Left kidney (tissue), 1 donor: ENCODE measurements at regions not wholly inside any gene's neighbourhood (a gene's known extent, or its start where the extent isn't known, plus 50 kb on each side); places are given as distances from the start of the nearest gene placed in this dataset.

Source experiments
- DNase-seq: peaks from one replicate; pipeline ENCODE4 v3.0.0-alpha.2; 2013

- no peak for DNase-seq
Measured at GRCh38 chr12:20264608-20265114, 103.7 kb upstream of the PDE3A start.

GRCh38 chr12:20268121-20268732 is 100.1 kb upstream of the PDE3A start:
- no peak for DNase-seq

GRCh38 chr12:20268771-20269170 is 99.6 kb upstream of the PDE3A start:
- no peak for DNase-seq

DNA sequence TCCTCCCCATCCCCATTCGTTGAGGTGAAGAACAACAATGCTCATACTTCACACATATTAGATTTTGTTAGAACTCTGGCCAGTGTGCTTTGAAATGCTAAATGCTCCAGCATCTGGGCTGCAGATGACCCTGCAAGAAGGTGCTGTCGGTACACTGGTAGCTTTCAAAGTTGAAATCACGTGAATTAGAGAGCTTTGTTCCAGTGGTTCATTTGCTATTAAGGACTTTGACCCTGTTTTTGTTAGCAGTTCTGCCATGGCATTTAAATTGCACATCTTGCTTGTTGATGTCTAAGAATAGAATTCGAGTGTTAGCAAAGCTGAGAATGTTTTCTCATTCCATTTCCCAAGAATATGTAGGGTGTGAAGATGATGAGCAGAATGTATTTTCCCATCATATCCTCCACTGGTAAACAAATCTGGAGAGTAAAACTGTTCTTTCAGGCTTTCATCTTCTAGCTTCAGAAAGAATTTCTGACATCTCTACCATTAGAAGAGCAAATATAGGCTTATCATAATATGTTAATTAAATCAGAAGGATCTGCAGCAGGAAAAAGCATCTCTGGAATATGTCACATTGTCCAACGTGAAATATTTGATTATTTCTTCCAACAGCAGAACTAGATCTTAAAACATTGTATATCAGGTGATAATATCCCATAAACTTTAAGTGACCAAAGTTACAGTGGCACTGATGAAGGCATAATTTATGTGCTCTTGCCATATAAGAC is 98.8 kb upstream of the PDE3A start:
- DNase-seq, result no peak

DNA sequence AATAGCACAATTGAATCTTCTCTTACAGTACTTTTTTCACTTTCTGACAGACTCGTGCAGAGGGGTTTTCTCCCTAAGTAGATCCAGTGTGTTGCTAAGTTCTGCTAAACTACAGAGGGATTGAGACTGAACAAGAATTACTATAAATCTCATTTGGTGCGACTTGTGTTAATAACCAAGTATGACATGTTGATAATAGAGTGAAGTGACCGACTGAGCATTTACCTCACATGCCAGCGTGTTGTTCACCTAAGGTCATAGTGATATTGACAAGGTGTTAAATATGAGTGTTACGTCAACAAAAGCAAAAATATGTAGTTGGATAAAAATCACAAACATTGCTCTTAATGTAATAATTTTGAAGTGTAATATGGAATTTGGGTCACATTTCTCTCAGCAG is 97.8 kb upstream of the PDE3A start:
- DNase-seq, result no peak

- no peak for DNase-seq
Measured at GRCh38 chr12:20272161-20272560, 96.2 kb upstream of the PDE3A start.

GRCh38 chr12:20272801-20273200 is 95.5 kb upstream of the PDE3A start:
- DNase-seq, result no peak

DNA sequence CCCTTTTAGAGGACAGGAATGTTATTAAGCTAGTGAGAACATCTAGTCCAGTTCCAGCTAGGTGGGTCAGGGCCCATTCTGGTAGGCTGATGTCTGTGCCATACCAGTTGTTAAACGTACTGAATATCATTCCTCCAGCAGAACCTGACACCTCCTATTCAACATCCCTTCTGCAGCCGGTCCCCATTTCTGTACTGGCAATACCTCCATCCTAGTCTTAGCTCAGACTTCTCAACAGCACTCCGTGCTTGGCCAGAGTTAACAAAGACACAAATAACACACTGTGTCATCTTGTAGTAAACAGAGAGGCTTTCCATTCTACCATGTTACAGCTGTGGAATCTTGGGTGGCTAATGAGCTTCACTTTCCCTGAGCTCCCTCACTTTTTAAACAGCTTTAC is 94.3 kb upstream of the PDE3A start:
- no peak for DNase-seq

- no peak for DNase-seq
Measured at GRCh38 chr12:20278276-20278675, 90.1 kb upstream of the PDE3A start.

DNA sequence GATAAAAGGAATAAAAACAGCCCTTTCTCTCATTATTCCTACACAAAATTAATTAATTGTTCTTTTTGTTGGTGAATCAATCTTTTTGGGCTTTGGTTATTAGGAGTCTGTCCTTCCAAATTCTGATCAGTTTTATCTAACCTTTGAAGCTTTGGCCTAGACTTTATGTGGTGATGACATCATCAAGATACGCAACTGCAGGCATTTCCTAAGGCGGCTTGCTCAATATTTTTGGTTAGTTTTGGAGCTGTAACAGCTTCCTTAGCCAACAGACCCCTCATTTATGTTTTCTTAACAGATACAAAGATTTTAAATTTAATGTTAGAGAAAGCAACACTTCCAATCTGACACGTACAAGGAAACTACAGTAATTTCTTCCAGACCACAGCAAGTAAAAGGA is 87.8 kb upstream of the PDE3A start:
- DNase-seq, result no peak

DNA sequence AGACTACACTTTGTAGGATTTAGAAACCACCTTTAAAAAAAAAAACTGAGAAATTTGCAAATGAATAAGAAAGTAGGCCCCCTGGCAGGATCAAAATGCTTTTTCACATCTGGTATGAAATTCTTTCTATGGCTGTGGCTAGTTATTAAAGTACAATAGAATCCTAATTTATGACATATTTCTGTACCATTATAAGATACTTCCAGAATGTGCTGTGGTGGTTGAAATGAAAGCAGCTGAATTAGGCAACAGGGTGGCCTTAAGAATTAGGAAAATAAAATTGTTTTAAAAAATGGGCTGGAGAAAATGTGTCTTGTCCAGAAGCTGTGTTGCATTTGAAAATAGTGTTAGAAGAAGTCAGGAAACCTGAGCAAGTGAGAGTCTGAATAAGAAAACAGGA is 85.9 kb upstream of the PDE3A start:
- no peak for DNase-seq

GRCh38 chr12:20283482-20283881 is 84.9 kb upstream of the PDE3A start:
- DNase-seq, result no peak

- DNase-seq, result no peak
Measured at GRCh38 chr12:20289520-20289919, 78.8 kb upstream of the PDE3A start.

- no peak for DNase-seq
Measured at GRCh38 chr12:20300457-20300856, 67.9 kb upstream of the PDE3A start.

- no peak for DNase-seq
Measured at GRCh38 chr12:20305470-20305869, 62.9 kb upstream of the PDE3A start.

DNA sequence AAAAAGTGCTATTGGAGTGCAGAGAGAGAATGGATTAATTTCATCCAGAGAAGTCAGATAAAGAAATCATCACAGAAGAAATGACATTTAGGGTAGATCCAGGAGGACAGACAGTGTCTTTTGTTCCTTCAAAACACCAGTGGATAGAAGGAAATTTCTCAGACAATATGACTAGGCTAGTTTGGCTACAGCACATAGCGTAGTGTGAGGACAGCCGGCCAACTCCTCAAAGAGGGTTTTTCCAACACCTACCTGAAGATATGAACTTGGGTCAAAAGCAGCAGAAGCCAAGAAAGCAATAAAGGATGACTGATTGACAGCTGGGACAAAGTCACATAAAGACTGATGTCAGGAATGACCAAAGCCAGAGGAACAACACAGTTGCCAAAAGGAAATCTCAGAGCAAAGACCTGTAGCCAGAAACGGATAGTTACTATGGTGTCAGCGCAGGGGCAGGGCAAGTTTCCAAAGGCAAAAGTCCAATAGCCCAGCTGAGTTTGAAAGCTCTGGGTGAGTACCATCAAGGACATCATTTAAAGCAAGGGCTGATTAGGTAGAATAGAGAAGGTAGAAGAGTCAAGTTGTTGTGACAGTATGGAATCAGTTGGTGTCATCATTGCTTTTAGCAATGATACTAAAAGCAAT is 58.7 kb upstream of the PDE3A start:
- DNase-seq, result no peak

GRCh38 chr12:20314328-20314727 is 54.0 kb upstream of the PDE3A start:
- DNase-seq, result no peak

DNA sequence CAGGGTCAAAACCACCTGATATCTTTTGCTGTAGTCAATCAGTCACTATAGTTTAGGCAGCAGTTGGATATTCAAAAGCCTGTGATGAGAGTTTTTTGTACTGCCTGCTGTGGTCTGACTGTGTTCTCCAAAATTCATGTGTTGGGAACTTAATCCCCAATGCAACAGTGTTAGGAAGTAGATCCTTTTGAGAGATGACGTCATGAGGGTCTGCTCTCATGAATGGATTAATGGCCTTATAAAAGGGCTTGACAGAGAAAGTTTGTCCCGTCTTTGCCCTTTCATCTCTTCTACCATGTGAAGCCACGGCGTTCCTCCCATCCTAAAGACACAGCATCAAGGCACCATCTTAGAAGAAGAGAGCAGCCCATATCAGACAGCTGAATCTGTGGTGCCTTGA is 50.8 kb upstream of the PDE3A start:
- DNase-seq, result no peak
